ENCODE measurements at regions not wholly inside any gene's neighbourhood (a gene's known extent, or its start where the extent isn't known, plus 50 kb on each side); places are given as distances from the start of the nearest gene placed in this dataset.

DNA sequence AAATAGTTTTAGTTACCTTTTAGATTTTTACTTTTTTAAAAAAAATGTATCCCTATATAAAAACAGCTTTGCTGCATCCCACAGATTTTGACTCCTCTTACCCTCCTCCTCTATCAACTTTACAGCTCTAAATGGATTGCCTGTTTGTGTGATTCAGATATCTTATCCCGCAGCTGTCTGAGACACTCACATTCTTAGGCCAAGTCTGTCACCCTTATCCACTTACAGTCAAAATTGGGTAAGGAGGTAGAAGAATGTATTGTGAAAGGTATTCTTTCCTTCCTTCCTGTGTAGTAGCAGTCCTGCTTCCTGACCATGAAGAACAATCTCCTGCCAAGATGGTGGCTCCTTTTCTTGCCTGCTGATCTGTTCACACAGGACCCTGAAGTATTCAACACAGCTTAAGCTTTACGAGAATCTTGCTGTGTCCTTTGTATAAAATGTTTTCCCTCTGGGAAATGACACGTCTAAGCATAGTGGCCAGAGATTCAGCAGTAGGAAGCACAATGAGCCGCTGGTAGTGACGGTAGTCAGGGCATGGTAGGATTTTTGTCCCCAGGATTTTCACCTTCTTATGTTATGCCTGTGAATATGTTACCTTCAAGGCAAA lies 67.7 kb upstream of the ST8SIA4 start:
- no peak for DNase-seq

DNA sequence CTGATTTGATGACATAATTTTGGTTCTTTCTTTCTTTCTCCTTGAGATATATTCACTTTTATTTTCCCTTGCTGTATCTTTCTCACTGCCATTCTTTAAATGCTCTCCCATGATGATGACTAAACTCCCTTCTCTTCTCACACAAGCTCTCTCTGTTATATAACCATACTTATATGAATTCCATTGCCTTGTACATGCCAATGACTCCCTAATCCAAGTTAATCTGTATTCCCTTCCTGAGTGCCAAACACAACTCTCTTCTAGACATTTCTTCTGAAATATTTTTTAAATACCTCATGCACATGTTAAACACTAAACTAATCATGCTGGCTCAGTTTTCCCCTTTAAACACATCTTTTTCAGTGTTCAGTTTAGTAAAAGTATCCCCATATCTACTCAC lies 62.2 kb upstream of the ST8SIA4 start:
- DNase-seq = no peak

Measured in activated effector memory CD4-positive, alpha-beta T cell treated with anti-CD3 and anti-CD28 coated beads, Interleukin-2, amount 50 U/mL, for 16 hours (primary cell).